Left ventricle myocardium inferior (tissue), 1 donor: ENCODE measurements at regions not wholly inside any gene's neighbourhood (a gene's known extent, or its start where the extent isn't known, plus 50 kb on each side); places are given as distances from the start of the nearest gene placed in this dataset.
"Not testable (repeated sequence)": the region's sequence is repeated elsewhere in the genome, so short reads cannot be mapped to it uniquely, and the experiment has no call there.

Experiments
- DNase-seq: peaks from one replicate; pipeline ENCODE4 v3.0.0-alpha.2; 2020
- H3K27ac ChIP-seq: fragments of 200-600 bp; replicated peaks from 2 replicates; pipeline ENCODE4 v1.8.0; 2021
- H3K27me3 ChIP-seq: fragments of 200-600 bp; 2 replicates; pipeline ENCODE4 v1.8.0; 2021; ENCODE audit warnings: low read depth
- H3K36me3 ChIP-seq: fragments of 200-600 bp; 2 replicates; pipeline ENCODE4 v1.8.0; 2021
- H3K4me1 ChIP-seq: fragments of 200-600 bp; 2 replicates; pipeline ENCODE4 v1.8.0; 2021
- H3K4me3 ChIP-seq: fragments of 200-600 bp; 2 replicates; pipeline ENCODE4 v1.8.0; 2021; ENCODE audit warnings: mild to moderate bottlenecking, moderate library complexity
- H3K9me3 ChIP-seq: fragments of 200-600 bp; replicated peaks from 2 replicates; pipeline ENCODE4 v1.8.0; 2021
- intact Hi-C: fragments of 100-400 bp; cut with micrococcal nuclease; formaldehyde crosslinking; loops from one replicate; pipeline ENCODE4 v1.11.0; 2022
- TF ChIP-seq, protein P1 (sequence below): fragments of 200-600 bp; IDR thresholded peaks from 2 replicates; pipeline ENCODE4 v1.8.0; 2021; ENCODE audit warnings: antibody characterized with exemption, mild to moderate bottlenecking, borderline replicate concordance
- donor health status: DM: no; HTN: yes; CAD: no; lungs with severe emphysema.

GRCh38 chr2:216987252-216987821 is 127.5 kb upstream of the TNP1 start:
- no peak for DNase-seq
- Histone ChIP-seq H3K27me3 (no peaks in the 10 kb centered on the region), H3K9me3 (no peaks in the 10 kb centered on the region), H3K4me3 (no peak overlapping the region), H3K4me1 (peaks cover 27% of the 10 kb centered on the region), H3K36me3 (no peaks in the 10 kb centered on the region), H3K27ac (no peak overlapping the region)
- TF ChIP-seq, protein P1, sequence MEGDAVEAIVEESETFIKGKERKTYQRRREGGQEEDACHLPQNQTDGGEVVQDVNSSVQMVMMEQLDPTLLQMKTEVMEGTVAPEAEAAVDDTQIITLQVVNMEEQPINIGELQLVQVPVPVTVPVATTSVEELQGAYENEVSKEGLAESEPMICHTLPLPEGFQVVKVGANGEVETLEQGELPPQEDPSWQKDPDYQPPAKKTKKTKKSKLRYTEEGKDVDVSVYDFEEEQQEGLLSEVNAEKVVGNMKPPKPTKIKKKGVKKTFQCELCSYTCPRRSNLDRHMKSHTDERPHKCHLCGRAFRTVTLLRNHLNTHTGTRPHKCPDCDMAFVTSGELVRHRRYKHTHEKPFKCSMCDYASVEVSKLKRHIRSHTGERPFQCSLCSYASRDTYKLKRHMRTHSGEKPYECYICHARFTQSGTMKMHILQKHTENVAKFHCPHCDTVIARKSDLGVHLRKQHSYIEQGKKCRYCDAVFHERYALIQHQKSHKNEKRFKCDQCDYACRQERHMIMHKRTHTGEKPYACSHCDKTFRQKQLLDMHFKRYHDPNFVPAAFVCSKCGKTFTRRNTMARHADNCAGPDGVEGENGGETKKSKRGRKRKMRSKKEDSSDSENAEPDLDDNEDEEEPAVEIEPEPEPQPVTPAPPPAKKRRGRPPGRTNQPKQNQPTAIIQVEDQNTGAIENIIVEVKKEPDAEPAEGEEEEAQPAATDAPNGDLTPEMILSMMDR = no peak
- intact Hi-C loops = loop anchor here (10.0 kb wide), 1 partner anchor 293 kb away; the partner anchor contains the start of gene IGFBP5

GRCh38 chr2:216985658-216986141 is 125.8 kb upstream of the TNP1 start:
- Histone ChIP-seq H3K4me1 (peaks cover 16% of the 10 kb centered on the region), H3K27ac (no peak overlapping the region), H3K4me3 (no peak overlapping the region), H3K36me3 (no peaks in the 10 kb centered on the region), H3K9me3 (peaks cover 5% of the 10 kb centered on the region), H3K27me3 (no peaks in the 10 kb centered on the region)
- no peak for DNase-seq
- intact Hi-C loops = loop anchor here (10.0 kb wide), 1 partner anchor 291 kb away; the partner anchor contains the start of gene IGFBP5
- TF ChIP-seq, protein P1 = no peak

DNA sequence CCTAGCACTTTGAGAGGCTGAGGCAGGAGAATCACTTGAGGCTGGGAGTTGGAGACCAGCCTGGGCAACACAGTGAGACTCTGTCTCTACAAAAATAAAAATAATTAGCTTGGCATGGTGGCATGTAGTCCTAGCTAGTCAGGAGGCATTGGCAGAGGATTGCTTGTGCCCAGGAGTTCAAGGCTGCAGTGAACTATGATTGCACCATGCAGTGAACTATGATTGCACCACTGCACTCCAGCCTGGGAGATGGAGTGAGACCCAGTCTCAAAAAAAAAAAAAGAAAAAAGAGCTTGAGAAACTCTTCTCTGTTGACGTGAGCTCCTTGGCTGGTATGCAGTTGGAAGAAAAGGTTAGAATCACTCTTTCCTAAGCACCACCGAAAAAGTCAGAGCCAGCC is 125.1 kb upstream of the TNP1 start:
- TF ChIP-seq, protein P1 = no peak
- H3K4me1 ChIP-seq = peaks cover 16% of the 10 kb centered on the region
- intact Hi-C loops = loop anchor here (10.0 kb wide), 1 partner anchor 290 kb away; the partner anchor contains the start of gene IGFBP5
- H3K36me3 ChIP-seq = no peaks in the 10 kb centered on the region
- no peak overlapping the region for H3K4me3 ChIP-seq
- H3K27me3 ChIP-seq = no peaks in the 10 kb centered on the region
- no peak for DNase-seq
- no peak overlapping the region for H3K27ac ChIP-seq
- H3K9me3 ChIP-seq = peaks cover 7% of the 10 kb centered on the region

- intact Hi-C loops = loop anchor here (10.0 kb wide), 1 partner anchor 287 kb away; the partner anchor contains the start of gene IGFBP5
- H3K4me1 ChIP-seq, H3K4me3 ChIP-seq, H3K27ac ChIP-seq, H3K9me3 ChIP-seq, H3K27me3 ChIP-seq, H3K36me3 ChIP-seq, DNase-seq: not testable (repeated sequence)
- TF ChIP-seq, protein P1 = peak; percentile 64
These were observed 122.1 kb upstream of the TNP1 start for GRCh38 chr2:216981951-216982350.

DNA sequence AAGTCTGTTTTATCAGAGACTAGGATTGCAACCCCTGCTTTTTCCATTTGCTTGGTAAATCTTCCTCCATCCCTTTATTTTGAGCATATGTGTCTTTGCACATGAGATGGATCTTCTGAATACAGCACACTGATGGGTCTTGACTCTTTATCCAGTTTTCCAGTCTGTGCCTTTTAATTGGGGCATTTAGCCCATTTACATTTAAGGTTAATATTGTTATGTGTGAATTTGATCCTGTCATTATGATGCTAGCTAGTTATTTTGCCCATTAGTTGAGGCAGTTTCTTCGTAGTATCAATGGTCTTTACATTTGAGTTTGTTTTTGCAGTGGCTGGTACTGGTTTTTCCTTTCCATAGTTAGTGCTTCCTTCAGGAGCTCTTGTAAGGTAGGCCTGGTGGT is 120.6 kb upstream of the TNP1 start:
- intact Hi-C loops = loop anchor here (10.0 kb wide), 1 partner anchor 286 kb away; the partner anchor contains the start of gene IGFBP5

More for the DNA sequence above, 120.6 kb upstream of the TNP1 start:
- not testable (repeated sequence) for DNase-seq, H3K4me1 ChIP-seq, H3K27ac ChIP-seq, H3K36me3 ChIP-seq, H3K9me3 ChIP-seq, H3K27me3 ChIP-seq, H3K4me3 ChIP-seq
